Lung microvascular endothelial cell (primary cell): ENCODE measurements at regions not wholly inside any gene's neighbourhood (a gene's known extent, or its start where the extent isn't known, plus 50 kb on each side); places are given as distances from the start of the nearest gene placed in this dataset.
"Not testable (repeated sequence)": the region's sequence is repeated elsewhere in the genome, so short reads cannot be mapped to it uniquely, and the experiment has no call there.

Source experiments
- DNase-seq, 2 donors: peaks; one replicate each; pipeline versions ENCODE4 v3.0.0 to v3.0.0-alpha.2; 2010; ENCODE audit warnings: low read depth in 2 of 2

DNA sequence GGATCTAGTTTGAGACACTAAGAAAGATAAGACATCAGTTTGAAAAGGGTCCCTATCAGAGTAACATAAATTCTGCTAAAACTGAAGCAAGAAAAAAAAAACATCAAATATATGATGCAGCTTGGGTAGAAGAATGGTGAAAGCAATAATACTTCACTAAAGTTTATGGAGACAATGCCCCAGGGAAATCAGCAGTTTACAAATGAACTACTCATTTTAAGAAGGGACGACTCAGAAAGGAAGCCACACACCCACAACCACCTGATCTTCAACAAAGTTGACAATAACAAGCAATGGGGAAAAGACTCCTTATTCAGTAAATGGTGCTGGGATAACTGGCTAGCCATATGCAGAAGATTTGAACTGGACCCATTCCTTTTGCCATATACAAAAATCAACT, 143.5 kb downstream of the TPBG start:
- peak in 1 of 2 donors; percentile 2 for DNase-seq

DNA sequence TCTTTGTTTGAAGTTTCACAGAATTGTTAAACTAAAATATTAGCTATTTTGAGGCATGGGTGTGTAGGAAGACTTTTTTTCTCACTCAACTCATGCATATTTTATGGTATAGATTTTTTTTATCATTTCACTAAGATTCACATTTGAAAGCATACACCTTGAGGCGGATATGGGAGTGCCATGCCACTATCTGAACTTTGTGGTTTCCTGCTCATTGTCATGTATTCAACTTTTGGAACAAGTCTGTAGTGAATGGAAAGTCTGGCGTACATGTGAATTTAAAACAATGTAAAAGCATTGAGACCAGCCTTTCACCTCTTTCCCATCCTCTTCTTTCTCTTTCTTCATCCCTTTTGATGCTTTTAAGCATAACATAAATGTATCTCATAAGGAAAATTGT, 147.9 kb downstream of the TPBG start:
- DNase-seq, result no peak

DNA sequence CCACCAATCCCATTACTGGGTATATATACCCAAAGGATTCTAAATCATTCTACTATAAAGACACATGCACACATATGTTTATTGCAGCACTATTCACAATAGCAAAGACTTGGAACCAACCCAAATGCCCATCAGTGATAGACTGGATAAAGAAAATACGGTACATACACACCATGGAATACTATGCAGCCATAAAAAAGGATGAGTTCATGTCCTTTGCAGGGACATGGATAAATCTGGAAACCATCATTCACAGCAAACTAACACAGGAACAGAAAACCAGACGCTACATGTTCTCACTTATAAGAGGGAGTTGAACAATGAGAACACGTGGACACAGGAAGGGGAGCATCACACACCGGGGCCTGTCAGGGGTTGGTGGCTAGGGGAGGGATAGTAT, 154.3 kb downstream of the TPBG start:
- DNase-seq, result not testable (repeated sequence)

GRCh38 chr6:82521369-82521768, 157.8 kb downstream of the TPBG start:
- DNase-seq, result no peak

DNA sequence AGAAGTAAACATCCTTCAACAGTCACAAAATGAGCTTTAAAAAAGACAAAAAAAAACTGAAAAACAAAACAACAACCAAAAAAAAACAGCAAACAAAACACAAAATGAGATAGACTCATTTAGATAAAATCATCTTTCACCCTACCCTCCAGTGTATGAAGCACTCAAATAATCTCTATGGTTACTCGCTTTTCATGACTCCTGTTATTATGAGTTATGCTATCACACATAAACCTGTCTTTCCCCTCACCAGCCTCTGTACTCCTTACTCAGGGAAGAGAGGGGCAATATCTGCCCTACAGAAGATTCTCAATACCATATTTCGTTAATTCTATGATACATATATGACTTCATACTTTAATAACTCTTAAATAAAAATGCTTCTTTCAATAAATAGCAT, 158.2 kb downstream of the TPBG start:
- DNase-seq, result no peak

- no peak for DNase-seq
Measured at GRCh38 chr6:82524031-82524430, 160.4 kb downstream of the TPBG start.

DNA sequence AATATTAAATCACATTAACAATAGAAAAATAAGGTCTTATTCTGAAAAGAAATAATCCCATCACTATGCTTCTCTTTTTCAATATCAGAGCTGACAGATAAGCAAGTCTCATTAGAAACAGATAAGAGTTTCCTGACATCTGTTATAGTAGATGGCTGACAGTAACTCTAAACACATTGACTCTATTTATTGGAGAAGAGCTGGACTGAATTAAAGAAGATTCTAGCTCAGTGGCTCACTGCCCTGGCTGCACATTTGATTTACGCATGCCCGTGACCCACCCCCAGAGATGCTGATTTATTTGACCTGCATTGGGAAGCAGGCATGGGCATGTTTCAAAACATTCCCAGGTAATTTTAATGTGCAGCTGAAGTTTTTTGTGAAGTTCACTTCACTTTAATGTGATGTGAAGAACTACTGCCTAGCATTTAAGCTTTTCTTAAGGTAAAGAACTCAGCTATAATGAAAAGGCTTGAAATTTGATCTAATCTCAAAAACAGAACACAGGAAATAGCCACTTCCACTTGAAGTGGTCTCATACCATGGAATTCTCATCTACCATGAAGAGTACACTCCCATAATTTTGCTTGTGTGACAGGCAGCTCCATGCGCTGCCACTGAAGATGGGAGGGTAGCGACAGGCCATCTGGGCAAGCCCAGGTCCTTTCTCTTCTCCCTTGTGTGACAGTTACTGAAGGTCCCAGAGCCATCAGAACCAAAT, 162.3 kb downstream of the TPBG start:
- no peak for DNase-seq

DNA sequence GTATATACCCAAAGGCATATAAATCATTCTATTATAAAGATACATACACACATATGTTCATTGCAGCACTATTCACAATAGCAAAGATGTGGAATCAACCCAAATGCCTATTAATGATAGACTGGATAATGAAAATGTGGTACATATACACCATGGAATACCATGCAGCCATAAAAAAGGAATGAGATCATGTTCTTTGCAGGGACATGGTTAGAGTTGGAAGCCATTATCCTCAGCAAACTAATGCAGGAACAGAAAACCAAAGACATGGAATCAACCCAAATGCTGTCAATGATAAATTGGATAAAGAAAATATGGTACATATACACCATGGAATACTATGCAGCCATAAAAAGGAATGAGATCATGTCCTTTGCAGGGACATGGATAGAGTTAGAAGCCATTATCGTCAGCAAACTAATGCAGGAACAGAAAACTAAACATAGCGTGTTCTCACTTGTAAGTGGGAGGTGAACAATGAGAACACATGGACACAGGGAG, 166.4 kb downstream of the TPBG start:
- not testable (repeated sequence) for DNase-seq

GRCh38 chr6:82534876-82535275, 171.3 kb downstream of the TPBG start:
- no peak for DNase-seq

- DNase-seq, result not testable (repeated sequence)
Measured at GRCh38 chr6:82549480-82549879, 185.9 kb downstream of the TPBG start.

GRCh38 chr6:82551311-82551710, 187.7 kb downstream of the TPBG start:
- DNase-seq, result not testable (repeated sequence)

DNA sequence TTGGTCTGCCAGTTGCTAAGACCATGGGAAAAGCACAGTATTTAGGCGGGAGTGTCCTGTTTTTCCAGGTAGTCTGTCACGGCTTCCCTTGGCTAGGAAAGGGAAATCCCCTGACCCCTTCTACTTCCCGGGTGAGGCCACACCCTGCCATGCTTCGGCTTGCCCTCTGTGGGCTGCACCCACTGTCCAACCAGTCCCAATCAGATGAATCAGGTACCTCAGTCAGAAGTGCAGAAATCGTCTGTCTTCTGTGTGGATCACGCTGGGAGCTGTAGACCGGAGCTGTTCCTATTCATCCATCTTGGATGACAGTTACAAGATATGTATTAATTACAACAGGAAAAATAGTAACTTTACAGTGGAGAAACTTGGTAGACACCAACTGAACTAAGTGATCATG, 188.2 kb downstream of the TPBG start:
- no peak for DNase-seq

- no peak for DNase-seq
Measured at GRCh38 chr6:82553863-82554531, 190.4 kb downstream of the TPBG start.

DNA sequence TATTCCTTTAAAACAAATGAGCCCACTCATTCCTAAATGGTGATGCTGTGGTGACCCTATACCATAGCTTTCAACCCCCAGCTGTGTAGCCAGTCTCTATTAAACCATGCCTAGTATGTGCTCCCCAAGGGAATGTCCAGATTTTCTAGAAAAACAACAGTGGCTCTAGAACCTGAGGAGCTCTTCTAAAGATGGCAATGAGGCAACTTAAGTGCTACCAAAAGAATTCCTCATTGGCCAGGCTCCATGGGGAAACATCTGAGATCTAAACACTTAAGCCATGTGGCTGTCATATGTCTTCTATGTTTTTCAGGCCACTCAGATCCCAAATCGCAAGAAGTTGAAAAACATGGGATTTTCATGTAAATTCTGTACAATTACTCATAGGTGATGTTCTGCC, 191.0 kb downstream of the TPBG start:
- no peak for DNase-seq

- peak in 1 of 2 donors; percentile 1 for DNase-seq
Measured at GRCh38 chr6:82555801-82556200, 192.2 kb downstream of the TPBG start.

DNA sequence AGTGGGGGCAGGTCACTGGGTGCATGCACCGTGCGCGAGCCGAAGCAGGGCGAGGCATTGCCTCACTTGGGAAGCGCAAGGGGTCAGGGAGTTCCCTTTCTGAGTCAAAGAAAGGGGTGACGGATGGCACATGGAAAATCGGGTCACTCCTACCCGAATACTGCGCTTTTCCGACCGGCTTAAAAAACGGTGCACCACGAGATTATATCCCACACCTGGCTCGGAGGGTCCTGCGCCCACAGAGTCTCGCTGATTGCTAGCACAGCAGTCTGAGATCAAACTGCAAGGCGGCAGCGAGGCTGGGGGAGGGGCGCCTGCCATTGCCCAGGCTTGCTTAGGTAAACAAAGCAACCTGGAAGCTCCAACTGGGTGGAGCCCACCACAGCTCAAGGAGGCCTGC, 194.9 kb downstream of the TPBG start:
- DNase-seq, result not testable (repeated sequence)

GRCh38 chr6:82567621-82568020, 204.0 kb downstream of the TPBG start:
- DNase-seq, result no peak

- DNase-seq, result no peak
Measured at GRCh38 chr6:82568290-82568993, 204.8 kb downstream of the TPBG start.

GRCh38 chr6:82569022-82569421, 205.4 kb downstream of the TPBG start:
- DNase-seq, result no peak

DNA sequence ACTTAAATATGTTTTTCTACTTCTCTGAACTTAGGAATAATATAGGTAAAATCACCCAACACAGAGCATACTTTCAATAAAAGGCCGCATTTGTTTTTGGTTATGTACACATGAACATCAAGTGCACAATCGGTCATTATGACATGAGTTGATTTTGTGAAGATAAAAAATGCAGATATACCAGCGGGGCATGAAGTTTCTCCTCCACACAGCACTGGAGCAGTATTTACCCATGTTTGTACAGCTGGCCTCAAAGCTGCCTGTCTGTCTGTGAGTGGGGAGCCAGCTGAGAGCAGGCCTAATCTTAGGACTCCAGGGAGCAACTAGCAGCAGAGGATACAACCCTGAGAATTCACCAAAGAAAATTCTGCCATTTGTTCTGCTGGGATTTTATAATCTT, 206.5 kb downstream of the TPBG start:
- no peak for DNase-seq

DNA sequence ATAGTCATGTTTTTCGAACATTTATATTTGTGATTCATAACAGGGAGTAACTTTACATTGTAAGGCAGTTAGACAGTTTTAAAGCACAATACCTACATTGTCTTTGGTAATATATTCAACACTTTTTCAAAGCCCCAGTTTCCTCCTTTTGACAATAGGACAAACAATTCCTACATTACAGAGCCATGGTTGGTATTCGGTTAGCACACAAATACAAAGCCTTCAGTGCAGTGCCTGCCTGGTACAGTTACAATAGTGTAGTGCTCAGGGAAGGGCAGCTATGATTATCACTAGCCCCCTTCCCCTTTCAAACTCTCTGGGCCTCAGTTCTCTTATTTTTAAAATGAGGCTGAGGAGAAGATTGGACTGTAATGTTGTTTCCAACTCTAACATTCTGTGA, 207.8 kb downstream of the TPBG start:
- DNase-seq, result no peak

DNA sequence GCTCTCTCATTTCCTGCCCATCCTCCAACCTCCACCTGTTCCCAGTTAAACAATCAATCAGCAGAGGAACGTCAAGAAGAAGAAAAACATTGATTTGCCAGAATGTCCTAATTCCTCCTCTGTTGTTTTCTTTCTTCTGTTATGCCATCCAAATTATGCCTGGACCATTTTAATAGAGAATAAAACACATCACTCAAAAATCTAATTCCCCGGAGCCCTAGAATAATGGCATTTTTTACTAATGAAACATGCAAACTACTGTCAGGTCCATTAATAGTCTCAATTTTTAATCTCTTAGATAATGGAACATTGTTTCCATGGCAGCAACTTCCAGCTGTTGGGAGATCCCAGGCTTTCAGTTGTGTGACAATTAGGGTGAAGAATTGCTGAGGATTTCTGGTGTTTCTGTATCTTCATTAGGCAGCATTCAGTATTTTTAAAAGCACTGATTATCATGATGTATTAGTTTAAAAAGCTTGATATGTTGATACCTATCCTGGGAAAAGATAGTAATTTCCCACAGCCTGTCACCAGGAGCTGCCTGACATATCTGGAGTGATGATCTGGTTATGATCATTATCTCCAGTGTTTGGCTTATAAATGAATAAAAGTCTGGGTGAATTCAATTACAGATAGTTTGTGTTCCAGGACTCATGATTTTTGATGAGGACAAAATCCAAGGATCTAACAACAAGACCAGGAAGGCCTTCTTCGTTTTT, 209.8 kb downstream of the TPBG start:
- DNase-seq, result no peak
